GM20000 (cell line): ENCODE measurements at regions not wholly inside any gene's neighbourhood (a gene's known extent, or its start where the extent isn't known, plus 50 kb on each side); places are given as distances from the start of the nearest gene placed in this dataset.
A peak's percentile ranks its signal among the peaks of the same experiment; 100 is the strongest.
"Not testable (repeated sequence)": the region's sequence is repeated elsewhere in the genome, so short reads cannot be mapped to it uniquely, and the experiment has no call there.

Experiments used
- DNase-seq: peaks from one replicate; pipeline ENCODE4 v3.0.0; 2012; ENCODE audit warnings: low spot score
- TF ChIP-seq, protein P1 (sequence below): IDR thresholded peaks from 2 replicates; pipeline ENCODE4 v1.5.1; 2012; ENCODE audit warnings: mild to moderate bottlenecking, control low read depth; ENCODE audit errors: extremely low read depth, missing control alignments

DNA sequence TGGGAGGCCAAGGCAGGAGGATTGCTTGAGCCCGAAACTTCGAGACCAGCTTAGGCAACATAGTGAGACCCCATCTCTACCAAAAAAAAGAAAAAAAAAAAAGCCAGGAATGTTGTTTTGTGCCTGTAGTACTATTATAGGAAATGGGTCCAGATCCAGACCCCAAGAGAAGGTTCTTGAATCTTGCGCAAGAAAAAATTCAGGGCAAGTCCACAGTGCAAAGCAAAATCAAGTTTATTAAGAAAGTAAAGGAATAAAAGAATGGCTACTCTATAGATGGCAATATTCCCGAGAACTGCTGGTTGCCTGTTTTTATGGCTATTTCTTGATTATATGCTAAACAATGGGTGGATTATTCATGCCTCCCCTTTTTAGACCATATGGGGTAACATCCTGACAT is 51.2 kb upstream of the RDX start:
- TF ChIP-seq, protein P1, sequence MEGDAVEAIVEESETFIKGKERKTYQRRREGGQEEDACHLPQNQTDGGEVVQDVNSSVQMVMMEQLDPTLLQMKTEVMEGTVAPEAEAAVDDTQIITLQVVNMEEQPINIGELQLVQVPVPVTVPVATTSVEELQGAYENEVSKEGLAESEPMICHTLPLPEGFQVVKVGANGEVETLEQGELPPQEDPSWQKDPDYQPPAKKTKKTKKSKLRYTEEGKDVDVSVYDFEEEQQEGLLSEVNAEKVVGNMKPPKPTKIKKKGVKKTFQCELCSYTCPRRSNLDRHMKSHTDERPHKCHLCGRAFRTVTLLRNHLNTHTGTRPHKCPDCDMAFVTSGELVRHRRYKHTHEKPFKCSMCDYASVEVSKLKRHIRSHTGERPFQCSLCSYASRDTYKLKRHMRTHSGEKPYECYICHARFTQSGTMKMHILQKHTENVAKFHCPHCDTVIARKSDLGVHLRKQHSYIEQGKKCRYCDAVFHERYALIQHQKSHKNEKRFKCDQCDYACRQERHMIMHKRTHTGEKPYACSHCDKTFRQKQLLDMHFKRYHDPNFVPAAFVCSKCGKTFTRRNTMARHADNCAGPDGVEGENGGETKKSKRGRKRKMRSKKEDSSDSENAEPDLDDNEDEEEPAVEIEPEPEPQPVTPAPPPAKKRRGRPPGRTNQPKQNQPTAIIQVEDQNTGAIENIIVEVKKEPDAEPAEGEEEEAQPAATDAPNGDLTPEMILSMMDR: no peak
- no peak for DNase-seq

DNA sequence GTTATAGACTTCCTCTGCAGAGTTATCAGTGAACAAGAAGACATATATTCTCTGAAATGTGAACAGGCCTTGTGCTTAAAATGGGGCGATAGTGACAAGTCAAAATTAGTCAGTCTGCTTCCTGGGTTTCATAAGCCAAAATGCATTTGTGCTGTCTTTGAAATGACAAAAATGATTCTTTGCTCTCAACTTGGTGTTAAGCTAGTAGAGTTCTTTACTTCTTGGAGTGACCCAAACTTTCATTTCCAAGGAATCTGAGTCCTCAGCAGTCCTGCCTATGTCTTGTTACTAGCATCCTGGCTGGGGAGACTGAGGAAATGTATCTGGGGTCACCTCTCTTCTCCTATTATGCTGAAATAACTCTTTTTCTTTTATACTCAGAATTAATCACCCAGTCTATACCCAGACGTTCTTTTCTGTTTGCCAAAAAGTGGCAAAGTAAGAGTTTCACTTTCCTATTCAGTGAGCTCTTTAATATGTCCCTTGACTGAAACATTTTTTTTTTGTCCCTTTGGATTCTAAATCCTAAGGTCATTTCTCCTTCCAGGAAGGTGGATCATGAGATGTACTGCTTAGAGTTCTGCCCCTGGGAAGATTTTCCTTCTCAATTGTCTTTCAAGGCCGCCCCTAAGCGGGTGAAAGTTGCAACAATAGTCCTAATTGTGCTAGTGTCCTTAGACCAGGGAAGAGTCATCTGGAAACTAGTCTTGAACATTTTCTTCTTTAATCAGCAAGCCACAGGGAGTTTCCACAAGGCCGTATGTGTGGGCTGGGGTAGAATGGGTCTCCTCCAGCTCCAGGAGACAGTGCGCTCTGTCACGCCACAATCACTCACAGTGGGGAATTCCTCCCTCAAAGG is 53.0 kb upstream of the RDX start:
- TF ChIP-seq, protein P1: no peak
- DNase-seq: peak; percentile 65

DNA sequence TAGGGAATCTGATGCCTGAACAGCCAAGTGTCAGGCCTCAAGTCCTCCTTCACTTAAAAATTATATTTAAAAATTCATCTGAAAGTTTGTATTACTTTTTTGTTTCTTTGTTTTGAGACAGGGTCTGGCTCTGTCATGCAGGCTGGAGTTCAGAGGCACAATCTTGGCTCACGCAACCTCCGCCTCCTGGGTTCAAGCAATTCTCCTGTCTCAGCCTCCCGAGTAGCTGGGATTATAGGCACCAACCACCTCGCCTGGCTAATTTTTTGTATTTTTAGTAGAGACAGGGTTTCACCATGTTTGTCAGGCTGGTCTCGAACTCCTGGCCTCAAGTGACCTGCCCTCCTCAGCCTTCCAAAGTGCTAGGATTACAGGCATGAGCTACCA is 53.6 kb upstream of the RDX start:
- not testable (repeated sequence) for DNase-seq

DNA sequence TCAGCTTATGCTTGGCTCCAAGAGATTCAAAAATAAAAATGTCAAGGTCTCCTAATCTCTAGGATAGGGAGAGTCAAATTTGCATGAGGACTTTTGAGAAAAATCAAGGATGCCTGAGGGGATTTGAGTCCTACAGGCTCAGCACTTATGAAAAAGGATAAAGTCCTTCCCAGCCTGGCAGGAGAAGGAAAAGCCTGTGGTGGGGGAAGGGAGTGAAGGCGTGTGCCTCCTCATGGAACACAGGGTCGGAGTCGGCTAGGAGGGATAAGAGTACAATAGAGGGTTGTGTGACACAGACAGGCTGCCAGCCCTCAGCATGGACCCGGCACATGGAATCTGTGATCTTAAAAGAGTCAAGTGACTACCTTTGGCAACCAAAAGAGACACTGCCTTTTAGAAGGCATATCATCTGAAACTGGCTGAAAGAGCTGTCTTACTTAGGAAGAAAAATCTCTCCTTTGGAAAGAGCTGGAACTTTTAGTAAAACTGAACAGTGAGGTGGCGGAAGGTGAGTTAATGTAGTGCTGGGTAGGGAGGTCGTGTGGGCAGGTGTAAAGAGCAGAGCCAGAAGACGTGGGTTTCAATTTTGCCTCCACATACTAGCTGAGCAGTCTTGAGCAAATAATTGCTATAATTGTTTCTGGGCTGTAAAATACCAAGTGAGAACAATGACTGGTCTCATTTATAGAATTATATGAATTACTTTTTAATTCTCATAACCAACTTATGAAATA is 58.8 kb upstream of the RDX start:
- DNase-seq: no peak
- TF ChIP-seq, protein P1: no peak

DNA sequence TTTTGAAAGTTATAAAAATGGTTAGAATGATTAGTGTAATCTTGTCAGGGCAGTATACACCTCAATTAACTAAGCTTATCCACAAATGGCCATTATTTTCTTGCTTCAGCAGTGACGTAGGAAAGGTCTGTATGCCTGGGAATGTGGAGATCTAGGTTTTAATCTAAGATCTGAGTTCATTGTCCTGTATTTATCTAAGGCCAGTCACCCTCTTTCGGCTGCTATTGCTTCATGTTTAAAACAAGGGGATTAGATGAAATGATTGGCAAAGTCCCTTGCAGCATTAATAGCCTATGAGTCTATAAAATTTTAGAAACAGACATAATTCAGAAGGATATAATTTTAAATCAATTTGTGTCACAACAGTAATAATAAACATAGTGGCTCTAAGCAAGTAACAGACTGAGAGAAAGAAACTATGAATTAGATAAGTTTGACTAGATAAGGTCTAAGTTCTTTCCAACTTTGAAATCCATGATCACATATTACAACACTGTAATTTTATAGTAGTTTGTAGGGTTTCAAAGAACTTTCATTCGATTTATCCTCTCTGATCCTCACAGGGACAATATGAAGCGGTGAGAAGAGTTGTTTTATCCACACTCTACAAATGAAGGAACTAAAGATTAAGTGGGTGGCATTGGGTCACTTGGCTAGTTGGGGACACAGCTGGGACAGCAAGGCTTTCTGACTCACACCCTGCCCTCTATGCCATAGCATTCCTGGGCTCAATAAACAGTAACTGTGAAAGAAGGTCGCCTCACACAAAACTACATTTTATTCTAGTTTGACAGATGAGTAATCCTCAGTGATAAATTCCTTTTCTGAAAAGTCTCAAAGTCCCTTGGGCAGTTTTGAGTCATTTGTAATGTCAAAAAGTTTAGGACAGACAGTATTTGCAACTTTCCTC is 60.6 kb upstream of the RDX start:
- TF ChIP-seq, protein P1: no peak
- DNase-seq: no peak

DNA sequence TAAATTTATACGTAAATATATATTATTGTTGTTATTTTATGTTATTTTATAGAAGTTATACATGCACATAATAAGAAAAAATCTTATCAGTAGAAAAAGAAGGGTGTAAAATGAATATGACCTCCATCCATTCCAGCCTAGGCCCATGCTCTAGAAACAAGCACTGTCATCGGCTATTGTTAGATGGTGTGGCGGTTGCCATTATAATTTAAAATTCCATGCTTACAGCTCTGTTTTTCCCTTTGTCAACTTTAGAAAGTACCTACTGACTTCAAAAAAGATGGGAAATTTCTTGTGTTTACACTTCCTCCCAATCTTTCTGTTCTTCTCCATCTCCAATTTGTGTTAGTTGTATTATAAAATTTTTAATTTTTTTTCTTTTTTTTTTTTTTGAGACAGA is 61.9 kb upstream of the RDX start:
- TF ChIP-seq, protein P1: no peak
- no peak for DNase-seq

DNA sequence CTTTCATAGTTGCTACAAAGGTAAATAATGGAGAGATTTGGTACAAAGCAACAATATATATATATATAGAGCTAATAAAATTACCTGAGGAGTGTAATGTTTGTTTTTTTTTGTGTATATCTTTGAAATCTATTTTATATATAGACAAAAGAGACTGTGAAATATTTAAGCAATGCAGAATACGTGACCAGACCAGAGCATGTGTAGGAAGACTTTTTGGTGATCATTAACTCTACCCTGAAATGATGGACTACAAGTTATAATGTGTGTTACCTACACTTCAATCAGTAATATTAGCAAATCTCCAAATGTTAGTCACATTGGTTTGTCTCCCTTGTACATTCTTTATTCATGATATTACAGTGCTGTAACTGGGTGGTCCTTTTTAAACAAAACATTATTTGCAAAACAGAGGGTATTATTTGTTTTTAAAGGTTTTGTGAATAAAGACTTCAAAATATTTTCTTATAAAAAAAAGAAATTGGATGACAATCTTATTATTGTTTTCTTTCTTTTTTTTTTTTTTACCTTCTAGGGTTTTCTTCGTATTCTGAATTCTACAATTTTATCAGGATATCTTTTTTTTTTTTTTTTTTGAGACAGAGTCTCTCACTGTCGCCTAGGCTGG is 64.5 kb upstream of the RDX start:
- not testable (repeated sequence) for DNase-seq
